ENCODE measurements at regions not wholly inside any gene's neighbourhood (a gene's known extent, or its start where the extent isn't known, plus 50 kb on each side); places are given as distances from the start of the nearest gene placed in this dataset.
A peak's percentile ranks its signal among the peaks of the same experiment; 100 is the strongest.

DNA sequence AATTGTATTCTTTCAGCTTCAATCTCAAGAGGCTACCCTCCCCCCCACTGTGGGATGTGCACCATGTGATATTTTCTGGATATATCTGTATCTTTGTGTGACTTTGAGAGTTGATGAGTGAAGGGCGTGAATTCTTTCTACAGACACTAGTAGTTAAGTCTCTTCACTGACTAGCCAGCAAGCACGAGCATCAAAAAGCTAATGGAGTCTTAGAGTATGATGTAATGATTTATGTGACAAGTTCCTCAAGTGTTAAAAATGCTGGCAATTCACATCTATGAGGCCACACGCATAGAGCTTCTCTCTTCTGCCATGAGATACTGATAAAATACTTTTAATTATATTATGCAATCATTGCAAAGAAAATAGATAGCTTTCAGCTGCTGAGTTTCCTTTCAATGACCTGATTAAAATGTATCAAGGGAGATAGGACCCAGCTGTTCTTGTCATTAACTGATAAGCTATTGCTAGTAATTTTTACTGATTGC is 304.8 kb downstream of the TRIB2 start:
- DNase-seq = peak; percentile 83

DNA sequence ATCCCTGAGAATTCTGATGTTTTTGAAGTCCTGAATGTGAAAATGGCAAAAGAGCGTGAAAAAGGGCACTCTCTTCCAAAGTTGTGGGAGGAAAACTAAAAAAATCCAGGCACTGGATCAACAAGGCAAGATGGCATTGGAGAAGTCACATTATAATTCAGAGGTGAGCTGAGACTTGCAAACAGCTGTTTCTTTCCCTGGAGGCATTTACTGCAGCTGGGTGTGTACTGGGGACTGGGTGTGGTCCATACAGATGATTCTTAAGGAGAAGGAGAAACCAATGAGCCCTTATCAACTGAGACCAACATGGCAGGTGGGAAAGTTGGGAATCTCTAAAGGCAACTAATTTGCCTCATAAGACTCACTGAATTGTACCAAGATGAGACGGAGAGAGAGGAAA is 313.9 kb downstream of the TRIB2 start:
- no peak for DNase-seq

DNA sequence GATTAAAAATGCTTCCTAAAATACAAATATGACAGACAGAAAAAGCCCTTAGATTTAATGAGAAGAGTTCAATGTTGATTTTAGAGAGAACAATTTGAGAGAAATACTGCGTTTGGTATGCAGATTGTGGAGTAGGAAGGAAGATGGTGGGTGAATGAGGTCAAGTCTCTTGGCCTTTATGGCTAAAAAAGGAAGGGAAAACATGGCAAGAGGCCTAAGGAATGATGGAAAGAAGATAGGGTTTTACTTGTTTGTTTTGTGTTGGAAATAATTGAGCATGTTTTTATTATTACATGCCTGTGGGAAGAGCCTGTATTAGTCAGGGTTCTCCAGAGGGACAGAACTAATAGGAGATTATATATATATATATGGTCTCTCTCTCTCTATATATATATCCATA is 318.1 kb downstream of the TRIB2 start:
- DNase-seq = no peak

DNA sequence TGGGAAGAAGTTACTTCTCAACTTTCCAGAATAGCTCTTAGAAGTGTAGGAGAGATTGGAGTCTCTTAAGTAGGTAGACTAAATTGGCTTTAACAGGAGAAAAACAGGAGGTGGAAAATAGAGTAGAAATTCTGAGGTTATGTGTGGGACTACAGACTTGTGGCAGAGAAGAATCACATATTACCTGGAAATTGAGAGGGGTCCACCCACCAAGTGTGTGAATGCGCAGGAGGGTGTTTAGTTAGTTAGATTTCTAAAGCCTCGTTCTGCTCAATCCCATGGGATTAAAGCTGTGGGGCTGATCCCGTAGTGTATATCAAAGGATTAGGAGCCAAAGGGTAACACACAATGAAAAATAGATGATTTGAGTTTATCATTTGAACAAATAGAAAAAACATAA is 319.1 kb downstream of the TRIB2 start:
- DNase-seq = no peak

DNA sequence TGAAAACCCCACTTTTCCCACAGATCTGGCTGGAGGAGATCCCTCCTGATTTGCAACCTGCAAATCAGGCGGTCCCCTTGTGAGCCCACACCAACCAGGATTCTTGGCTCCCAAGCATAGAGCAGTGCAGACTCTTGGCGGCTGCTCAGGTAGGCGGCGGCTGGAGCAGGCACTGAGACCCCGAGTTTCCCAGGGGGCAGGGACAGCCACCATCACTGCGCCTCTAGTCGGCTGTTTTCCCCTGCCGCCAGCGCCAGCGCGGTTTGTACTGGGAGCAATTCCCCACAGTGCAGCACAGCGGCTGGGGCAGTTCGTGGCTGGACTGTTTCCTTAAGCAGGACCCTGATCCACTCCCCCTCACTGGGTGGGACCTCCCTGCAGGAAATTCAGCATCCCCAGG is 323.3 kb downstream of the TRIB2 start:
- DNase-seq = no peak

DNA sequence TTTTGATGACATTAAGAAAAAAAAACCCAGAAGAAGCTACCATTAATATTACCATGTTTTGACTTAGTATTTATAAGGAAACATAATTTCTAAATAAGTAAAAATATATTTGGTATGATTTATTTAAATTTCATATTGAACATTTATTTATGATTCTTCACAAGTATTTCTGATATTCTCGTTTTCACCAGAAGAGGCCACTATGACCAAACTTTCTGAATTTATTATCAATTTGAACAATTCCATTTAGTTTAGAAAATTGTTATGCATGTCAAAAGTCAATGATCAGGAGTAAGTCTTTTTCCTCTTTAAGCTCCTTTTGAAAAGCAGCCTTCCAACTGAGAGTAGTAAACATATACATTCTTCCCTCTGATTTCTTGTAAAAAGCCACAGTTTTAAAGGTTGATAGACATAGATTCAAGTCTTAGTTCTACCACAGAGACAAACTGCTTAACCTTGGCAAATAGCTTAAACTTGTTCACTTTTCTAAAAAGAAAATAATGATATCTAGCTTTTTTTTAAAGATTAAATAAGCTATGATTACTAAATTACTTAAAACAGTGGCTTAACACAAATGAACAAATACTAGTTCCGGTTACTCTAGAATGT is 329.9 kb downstream of the TRIB2 start:
- peak; percentile 29 for DNase-seq

DNA sequence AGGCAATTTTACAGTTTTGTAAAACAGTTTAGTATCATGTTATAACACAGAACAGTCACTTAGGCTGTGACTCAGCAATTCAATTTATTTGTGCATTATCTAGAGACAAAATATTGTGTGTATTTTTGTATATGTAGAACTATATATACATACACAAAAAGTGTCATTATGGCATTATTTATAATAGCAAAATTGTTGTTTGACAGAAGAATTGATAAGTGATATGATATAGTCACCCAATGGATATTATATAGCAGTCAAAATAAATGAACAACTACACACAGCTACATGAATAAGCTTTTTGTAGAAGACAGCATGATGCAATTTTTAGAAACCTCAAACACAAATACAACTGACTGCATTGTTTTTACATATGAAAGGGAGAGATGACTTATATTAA is 334.0 kb downstream of the TRIB2 start:
- DNase-seq = no peak

DNA sequence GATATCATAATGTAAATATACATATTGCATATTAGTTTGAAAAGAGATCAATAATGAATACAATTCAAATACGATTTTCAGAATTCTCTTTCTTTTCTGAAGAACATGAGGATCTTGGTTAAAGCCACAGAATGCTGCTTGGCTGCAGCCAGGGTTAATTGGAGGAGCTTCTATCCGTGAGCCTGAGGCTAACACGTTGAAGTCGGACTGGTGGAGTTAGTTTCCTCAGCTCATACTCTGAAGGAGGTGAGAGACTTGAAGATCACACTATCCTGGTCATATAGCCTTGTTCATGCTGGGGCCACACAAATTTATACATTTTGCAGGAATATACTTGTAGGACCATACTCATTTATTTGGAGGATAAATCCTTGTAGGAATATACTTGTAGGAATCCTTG is 335.8 kb downstream of the TRIB2 start:
- no peak for DNase-seq

DNA sequence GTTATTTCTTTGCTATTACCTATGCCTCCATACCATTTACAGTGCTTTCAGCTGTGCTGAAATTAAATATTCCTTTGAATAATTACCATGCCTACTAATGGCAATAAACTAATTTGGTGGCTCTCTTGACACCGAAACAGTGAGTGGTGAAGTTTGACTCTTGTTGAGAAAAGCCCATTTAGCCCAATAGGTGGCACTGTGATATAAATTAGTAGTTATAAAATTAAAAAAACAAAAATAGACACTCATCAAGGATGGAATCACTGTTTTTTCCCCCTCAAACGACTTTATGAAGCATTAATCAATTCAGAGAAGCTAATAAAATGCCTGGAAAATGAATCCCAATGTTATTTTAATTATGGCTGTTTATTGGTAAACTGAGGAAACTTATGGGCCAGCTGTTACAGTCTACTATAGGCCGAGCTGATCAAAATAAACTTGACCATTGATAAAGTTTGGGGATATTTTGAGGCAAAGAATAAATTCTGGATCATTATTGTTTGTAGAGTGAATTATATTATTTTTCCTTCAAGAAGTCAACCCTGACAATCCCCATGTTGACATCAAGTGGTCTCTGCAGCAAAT is 339.6 kb downstream of the TRIB2 start:
- peak; percentile 3 for DNase-seq

DNA sequence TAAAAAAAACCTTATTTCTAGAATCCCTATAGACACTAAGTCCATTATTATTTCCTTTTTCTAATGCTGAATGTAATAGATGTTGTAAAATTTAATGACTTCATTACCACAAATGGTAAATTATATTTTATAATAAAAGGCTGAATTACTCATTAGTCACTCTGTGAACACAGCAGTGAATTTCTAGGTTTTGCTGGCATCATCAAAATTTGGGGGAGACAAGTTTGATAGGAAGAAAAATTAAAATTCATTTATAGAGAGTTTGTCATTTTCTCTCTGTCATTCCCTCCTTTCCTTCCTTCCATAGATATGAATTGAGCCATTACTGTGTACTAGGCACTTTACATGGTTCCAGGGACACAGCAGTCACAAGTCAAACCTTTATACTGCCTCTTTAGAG is 340.9 kb downstream of the TRIB2 start:
- no peak for DNase-seq

DNA sequence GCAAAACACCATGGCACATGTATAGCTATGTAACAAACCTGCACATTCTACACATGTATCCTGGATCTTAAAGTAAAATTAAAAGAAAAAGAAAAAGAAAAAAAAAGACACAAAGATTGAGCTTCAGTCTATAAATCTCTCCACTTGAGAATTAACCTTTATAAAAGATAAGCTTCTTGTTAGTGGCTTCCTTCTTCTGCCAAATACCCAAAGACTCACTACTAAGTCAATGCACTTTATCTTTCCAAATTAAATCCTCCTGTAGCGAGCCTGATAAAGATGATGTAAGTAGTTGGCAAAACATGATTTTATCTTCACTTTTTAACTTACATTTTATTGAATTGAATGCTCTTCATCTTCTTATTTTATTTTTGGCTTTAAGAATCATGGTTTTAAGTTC is 349.9 kb downstream of the TRIB2 start:
- no peak for DNase-seq

DNA sequence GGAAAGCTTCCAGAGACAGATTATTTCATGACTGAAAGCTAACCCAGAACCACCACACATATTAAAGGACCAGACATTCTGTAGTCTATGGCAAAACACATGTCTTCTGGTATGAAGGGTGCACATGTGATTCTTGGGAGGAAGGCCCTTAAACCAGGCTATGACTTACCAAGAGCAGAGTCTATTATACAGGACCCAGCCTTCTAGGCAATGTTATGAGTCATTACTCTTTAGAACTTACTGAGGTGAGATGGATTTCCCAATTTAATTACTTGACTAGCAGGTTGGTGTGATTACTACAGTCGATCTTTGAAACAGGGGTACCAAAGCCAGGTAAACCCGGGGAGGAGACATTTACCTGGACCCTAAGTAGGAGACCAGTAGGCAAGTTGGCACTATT is 350.8 kb downstream of the TRIB2 start:
- DNase-seq = no peak

DNA sequence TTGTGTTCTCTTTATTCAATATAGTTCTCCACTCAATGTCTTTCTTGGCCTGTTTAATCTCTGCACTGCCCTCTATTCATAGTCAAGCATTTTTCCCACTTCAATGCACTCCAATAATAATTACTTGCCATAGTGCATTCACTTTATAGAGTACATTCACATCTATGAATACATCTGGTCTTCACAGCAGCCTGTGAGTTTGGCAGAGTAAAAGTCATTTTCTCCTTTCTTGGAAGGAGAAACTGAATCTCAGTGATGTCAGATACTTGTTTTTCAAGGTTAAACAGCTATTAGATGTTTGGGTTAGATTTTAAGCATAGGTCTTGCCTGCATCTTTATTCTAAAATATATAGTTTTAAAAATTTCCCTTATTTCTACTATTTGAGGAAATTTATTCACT is 373.2 kb downstream of the TRIB2 start:
- peak; percentile 19 for DNase-seq

DNA sequence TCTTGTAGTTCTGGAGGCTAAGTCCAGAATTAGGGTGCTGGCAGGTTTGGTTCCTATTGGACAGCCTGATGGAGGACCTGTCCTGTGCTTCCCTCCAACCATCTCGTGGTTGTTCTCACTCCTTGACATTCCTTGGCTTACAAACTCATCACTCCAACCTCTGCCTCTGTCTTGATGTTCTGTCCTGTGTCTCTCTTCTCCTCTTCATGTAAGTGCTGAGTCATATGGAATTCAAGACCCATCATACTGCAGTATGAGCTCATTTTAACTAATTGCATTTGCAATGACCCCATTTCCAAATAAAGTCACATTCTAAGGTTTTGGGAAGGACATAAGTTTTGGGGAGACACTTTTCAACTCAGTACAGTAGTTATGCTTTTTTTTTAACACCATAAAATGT is 374.7 kb downstream of the TRIB2 start:
- no peak for DNase-seq

DNA sequence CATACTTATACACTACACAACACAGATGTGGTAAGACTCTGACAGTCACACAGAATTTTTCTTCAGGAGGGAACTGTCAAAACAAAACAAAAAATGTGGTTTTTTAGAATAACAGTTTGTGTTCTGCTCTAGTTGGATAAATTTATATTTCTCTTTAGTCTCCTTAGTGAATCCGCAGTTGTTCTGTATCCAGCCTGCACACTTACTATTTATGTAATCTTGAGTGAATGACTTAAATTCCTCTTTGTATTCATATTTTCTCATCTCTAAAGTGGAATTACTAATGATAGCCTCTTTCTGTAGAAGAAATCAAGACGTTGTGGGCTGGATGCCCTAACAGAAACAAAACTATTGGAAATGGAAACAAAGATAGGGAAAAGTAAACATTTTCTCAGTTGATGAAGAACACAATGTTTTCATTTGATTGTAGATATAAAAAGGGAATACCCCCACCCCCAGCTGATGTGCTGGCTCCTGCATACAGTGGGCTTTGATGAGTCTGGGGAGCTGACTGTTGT is 375.2 kb downstream of the TRIB2 start:
- DNase-seq = no peak

DNA sequence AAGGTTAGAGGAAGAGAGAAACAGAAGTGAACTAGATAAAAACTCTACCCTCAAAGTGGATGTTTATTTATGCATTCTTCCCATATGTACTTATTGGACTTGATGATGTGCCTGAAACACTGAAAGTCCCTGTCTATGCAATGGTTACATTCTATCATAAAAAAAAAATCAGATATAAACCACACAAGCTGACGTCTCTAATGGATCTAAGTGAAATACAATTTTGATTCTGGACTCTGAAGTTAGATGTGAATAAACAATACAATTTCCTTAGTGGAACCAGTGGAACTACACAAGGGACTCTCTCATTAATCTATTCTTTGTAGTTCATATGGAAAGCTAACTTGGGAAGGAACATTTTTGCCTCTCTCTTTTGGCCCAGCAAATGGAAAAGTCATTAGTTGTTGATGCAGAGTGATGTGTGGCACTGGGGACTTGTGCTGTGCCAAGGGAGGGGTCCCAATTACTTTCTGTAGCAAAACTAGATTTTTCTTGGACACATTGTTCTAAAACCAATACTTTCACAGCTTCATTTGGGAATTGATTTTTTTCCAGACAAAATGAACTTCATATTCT is 376.8 kb downstream of the TRIB2 start:
- DNase-seq = no peak

DNA sequence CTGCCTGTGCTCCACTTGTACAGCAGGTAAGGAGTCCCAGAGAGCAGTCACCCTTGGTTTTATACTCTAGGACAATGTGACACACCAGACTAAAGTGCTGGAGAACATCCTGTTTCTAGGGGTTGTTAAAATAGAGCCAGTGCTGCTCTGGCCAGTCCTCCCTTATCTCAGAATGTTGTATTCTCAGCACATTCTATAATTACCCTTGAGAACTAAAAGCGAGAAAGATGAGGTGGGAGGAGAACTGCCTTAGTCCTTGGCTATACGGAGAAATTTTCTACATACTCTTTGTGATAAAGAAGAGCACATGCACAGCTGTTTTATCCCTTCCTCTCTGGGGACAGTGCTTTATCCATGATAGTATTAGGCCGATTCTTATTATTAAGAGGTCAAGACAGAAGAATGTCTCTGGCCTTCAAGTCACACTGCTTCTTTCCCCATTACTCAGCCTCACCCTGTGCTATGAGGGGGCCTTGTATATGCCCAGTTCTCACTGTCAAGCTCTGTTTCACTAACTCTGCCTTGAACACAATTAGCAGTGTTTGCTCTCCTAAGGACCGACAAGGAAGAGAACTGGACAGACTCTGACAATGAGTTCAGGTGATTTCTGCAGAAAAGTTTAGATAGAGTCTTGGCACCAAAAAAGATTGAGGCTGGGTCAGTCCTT is 385.8 kb downstream of the TRIB2 start:
- no peak for DNase-seq

DNA sequence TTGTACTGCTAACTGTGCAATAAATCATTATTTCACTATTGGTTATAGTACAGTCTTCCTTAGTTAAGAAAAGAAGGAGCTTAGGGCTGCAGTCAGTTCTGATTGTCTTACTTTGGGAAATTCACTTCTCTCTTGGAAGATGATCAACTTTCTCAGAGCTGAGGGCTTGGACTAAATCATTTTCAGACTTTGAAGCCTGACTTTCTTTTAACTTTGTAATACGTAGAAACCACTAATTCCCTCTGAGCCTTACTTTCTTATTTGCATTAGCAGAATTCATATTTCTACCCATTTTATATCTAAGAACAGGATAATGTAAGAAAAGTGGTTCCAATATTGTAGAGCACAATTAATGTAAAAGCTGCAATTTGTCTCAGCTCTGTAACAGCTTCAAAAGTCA is 386.4 kb downstream of the TRIB2 start:
- no peak for DNase-seq

DNA sequence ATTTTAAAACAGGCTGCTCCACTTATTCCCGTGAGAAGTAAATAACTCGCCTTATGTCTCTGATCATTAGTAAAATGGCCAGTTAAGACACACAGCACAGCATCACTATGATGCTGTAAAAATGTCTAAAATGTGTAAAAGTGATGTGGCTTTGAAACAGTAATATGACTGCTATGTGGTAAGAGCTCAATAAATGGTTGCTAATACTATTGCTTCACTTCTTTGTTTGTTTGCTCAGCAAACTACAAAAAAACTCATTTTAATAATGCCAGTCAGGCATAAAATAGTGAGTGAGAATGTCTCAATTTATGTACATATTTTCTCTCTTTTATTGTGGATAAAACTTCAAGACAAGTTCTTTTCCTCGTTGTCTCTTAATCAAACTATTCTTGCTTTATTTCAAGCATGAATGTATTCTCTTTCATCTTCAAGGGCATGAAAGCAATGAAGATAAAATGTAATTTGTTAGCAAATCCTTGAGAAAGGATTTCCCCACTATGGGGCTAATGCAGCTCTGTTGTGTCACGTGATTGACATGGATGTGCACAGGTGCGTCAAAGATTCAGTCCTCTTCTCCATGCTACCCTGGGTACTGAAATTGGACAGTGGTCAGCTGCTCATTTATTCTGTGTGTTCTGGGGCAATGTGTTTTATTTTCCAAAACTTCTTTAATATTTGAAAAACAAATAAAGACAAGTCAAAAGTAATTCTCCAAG is 387.2 kb downstream of the TRIB2 start:
- no peak for DNase-seq

DNA sequence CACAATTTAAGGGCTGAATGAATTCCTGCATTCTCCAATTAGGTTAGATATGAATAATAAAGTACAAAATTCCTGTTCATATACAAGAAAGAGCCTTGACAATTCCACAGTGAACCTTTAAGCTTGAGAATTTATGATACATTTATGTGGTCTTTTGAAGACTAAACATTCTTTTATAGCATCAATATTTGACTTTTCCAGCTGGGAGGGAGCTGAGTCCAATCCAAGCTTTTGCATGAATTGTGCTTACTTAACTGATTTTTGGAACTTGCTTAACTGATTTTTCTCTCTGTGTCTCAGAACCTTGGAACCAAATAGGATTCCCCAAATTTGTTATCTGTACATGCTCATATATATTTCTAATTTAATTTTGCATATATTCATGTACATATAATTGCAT is 388.0 kb downstream of the TRIB2 start:
- no peak for DNase-seq

DNA sequence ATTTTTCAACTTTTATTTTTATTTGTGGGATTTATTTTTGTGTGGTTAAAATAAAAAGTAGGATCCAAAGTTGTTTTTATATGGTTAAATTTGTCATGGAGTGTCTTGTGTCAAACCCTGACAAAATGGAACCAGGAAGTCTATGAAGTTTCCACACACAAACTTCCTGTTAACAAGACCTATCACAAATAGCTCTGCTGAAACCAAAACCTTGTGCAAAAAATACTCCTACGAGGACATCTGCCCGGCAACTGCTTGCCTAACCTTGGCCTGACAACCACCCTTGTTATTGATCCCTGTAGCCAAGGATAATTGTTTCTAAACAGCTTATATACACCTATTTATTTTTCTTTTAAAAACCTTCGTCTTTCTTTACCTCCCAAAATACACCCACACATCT is 389.6 kb downstream of the TRIB2 start:
- no peak for DNase-seq

DNA sequence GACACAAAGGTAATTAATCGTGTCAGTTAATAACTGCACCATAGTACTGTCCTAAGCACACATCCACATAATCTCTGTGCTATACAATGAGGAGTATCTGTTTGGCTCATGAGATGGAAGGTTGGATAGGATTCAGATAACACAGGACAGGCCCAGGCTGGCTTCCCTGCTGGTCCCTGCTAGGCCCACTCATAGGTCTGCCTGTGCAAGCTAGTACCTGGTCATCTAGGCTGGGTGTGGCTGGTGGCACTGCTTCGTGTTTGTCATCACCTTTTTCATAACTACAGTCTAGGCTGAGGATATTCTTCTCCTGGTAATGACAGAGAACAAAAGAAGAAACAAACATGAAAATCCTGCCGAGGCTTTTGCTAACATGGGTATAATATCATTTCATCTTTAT is 392.8 kb downstream of the TRIB2 start:
- no peak for DNase-seq

DNA sequence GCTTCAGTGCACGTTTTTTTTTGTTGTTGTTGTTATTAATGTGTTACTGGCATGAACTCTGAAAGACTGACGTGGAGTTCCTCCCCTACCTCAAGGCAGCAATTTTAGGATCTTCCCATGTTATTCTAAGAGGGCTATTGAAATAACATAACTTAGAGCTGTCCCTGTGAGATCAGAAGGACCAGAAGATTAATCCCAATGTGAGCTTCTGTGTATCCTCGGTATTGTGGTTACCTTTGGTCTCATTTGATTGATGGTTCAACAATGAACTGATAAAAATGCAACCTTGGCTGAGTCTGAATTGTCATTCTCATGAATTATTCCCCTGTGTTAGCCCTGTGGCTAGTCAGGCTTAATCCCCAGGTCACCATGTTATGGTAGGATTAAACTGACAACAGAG is 394.1 kb downstream of the TRIB2 start:
- DNase-seq = no peak
